DMS53 treated with DMSO at 0.1 percent for 48 hours (cell line): ENCODE measurements at regions not wholly inside any gene's neighbourhood (a gene's known extent, or its start where the extent isn't known, plus 50 kb on each side); places are given as distances from the start of the nearest gene placed in this dataset.
"Not testable (repeated sequence)": the region's sequence is repeated elsewhere in the genome, so short reads cannot be mapped to it uniquely, and the experiment has no call there.

Source experiments
- DNase-seq: peaks from one replicate; lab custom pipeline; 2025; ENCODE audit not compliant: unreplicated experiment; lab: John Stamatoyannopoulos, UW

DNA sequence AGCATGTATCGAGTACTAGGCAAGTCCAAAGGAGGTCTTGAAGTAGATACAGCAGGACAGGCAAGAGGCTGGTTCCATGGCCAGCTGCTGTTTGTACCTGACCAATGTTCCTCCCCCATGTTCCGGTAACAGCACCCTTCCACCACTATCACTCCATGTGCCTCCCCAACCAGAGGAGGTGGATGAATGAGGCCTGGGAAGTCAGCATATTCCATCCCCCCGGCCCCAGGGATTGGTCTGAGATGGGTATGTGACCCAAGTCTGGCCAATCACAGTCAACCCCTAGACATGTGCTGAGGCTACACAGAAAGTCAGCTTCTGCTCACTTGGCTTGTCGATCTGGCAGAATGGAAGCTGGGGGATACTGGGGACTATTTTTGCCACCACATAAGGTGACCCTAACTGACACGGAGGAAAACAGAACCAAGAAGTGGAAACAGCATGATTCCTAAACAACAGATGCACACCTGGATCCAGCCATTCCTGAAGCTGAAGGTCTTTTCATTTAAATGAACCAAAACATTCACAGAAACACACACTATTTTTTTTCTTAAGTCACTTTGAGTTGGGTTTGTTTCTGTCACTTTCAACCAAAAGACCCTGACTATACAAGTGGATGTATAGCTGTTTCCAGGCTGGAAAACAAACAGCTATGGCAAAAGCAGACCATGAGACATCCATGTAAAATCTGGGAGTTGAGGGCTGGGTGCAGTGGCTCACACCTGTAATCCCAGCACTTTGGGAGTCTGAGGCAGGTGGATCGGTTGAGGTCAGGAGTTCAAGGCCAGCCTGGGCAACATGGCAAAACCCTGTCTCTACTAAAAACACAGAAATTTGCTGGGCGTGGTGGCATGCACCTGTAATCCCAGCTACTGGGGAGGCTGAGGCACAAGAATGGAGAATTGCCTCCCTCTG, 70.4 kb upstream of the PTPN1 start:
- no peak for DNase-seq

DNA sequence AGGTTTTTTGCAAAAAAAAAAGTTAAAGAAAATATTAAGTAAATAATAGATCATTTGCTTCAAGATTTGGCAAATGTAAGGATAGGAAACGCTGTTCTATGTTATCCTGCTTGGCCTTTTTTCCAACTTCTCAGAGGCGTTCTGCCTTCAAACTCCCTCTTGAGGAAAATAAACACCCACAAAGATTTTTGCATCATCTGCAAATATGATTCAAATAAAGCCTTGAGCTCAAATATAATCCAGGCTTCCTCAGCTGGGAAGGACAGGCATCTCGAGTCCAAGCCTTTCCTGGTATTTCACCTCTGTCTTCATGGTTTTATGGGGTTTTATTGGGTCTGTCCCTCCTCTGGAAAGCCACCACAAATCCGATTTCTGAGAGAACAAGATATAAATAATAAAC, 67.7 kb upstream of the PTPN1 start:
- DNase-seq, result no peak

DNA sequence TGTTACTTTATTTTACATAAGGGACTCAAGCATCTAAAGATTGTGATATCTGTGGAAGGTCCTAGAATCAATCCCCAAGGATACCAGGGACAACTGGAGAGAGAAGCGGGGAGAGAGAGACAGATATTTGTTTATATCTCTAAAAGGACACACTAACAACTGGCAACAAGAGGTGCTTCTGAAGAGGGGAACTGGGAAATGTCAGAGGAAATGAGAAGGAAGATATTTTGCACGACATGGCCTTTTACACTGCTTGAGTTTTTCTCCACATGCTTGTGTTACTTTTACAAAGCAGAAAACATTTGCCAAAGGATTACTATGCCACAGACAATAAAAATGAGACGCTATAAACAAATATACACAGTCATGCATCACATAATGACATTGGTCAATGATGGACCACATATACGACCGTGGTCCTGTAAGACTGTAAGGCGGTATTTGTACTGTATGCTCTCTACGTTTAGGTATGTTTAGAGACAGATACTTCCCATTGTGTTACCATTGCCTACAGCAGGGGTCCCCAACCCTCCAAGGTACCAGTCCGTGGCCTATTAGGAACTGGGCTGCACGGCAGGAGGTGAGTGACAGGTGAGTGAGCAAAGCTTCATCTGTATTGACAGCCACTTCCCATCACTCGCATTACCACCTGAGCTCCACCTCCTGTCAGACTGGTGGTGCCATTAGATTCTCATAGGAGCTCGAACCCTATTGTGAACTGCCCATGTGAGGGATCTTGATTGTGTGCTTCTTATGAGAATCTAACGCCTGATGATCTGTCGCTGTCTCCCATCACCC, 64.6 kb upstream of the PTPN1 start:
- peak; percentile 80 for DNase-seq

DNA sequence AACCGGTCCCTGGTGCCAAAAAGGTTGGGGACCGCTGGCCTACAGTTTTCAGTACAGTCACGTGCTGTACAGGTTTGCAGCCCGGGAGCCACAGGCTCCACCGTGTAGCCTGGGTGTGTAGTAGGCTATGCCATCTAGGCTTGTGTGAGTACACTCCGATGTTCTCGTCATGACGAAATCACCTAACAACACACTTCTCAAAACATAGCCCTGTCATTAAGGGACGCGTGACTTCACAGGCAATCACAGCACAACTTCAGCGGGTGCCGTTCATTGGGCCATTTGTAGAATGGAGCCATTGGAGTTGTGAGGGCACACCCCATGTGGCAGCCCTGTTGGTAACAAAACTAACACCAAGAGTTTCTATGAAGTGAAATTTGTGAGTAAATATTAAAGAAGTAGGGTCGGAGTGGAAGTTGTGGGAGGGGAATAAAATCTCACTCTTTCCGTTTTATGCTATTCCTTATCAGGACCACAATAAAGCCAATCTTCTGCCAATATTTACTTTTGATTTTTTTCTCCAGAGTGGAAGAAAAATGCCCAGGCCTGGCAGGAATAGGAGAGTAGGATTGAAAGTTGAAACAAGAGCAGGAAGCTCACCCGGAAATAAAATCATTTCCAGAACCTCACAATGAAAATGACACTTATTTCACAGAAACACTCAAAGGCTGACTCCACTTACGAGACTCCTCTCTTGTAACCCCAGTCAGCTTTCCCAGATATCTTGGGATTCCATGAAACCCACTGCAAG, 63.7 kb upstream of the PTPN1 start:
- no peak for DNase-seq

DNA sequence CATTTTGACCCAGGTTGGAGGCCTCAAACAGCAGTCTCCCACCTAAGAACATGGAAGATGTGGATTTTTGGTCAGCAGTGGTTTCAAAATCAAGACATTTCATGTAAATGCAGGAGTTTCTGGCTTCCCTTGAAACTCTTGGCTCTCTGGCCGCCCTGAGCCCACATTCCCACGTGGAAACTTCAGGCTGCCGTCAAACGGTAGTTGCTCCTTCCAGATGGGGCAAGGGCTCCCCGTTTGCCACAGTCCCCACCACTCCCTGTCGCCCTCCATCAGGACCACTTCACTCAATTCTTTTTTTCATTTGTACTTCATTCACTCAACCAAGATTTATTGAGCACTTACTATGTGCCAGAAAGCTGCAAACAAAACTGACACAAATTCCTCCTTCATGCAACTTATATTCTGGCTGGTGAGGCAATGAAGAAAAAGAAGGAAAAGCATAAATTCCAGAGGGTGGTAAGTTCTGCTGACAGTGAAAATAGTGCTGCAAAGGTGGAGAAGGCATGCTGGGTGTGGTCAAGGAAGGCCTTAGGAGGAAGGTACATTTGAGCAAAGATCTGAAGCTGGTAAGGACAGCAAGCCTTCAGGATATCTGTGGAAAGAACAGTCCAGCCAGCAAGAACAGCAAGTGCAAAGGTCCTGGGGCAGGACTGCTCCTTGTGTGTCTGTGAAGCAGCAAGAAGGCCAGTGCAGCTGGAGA, 62.9 kb upstream of the PTPN1 start:
- DNase-seq, result no peak

DNA sequence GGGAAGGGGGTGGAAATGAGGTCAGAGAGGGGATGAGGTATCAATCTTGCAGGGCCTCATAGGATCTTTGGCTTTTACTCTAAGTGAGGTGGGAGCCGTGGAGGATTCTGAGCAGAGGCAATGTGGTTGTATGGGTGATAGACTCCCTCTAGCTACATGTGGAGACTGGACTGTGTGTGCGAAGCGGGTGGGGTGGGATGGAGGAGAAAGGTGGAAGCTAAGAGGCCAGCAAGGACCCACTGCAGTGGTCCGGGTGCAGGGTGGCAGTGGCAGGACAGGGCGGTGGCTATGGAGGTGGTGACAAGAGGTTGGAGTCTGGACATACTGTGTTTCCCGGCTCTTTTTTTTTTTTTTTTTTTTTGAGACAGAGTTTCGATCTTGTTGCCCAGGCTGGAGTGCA, 62.4 kb upstream of the PTPN1 start:
- no peak for DNase-seq

DNA sequence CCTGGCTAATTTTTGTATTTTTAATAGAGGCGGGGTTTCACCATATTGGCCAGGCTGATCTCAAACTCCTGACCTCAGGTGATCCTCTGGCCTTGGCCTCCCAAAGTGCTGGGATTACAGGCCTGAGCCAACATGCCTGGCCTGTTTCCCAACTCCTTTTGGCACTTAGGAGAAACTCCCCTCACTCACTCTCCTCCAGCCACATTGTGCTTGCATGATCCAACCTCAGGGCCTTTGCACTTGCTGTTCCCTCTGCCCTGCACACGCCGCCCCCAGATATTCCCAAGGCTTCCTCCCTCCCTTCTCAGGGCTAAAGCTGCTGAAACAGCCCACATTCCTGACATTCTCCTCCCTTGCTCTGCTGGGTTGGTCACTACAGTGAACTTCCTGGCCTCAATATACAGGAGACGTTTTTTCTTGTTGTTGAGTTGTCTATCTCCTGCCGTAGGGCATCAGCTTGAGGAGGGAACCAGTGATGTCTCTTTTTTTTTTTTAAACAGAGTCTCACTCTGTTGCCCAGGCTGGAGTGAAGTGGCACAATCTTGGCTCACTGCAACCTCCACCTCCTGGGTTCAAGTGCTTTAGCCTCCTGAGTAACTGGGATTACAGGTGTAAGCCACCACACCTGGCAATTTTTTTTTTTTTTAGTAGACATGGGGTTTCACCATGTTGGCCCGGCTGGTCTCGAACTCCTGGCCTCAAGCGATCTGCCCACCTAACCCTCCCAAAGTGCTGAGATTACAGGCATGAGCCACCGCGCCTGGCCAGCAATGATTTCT, 61.4 kb upstream of the PTPN1 start:
- not testable (repeated sequence) for DNase-seq

DNA sequence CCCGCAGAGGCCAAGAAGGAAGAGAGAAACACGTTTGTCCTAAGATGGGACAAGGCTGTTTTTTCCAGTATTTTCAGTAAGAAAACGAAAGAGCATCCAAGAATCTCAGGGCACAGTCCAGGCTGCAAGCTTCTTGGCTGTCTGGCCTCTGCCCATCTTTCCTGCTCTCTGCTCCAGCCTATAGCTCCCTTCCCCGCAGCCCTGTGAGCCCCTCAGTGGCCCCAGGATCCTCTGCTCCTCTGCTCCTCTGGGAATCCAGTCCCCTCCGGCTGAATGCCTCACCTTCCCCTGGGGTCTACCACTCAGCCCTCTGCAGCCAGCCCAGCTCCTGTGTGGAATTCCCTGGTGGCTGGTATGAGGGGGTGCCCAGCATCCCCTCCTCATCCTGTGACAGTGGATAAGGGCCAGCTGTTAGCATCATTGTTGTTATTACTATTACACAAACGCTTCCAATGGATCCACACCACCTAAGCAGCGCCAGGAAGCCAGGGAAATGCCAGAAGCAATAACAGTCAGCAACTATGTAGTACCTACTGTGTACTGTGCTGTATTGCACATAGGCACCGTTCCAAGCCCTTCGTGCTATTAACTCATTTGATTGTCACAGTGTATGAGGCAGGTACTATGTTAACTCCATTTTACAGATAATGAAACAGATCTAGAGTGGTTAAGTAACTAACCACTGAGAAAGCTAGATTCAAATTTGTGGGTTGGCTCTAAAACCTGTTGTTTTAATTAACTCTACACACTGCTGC, 60.3 kb upstream of the PTPN1 start:
- no peak for DNase-seq

DNA sequence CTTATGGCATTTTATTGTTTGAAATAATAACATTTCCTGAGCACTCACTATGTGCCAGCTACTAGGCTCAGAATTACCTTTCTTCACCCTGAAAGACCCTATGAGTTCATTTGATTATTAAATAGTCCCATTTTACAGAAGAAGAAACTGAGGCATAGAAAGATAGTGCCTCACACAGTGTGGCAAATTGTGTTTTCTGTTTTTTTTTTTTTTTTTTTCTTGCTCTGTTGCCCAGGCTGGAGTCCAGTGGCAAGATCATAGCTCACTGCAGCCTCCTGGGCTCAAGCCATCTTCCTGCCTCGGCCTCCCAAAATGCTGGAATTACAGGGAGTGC, 59.7 kb upstream of the PTPN1 start:
- no peak for DNase-seq

DNA sequence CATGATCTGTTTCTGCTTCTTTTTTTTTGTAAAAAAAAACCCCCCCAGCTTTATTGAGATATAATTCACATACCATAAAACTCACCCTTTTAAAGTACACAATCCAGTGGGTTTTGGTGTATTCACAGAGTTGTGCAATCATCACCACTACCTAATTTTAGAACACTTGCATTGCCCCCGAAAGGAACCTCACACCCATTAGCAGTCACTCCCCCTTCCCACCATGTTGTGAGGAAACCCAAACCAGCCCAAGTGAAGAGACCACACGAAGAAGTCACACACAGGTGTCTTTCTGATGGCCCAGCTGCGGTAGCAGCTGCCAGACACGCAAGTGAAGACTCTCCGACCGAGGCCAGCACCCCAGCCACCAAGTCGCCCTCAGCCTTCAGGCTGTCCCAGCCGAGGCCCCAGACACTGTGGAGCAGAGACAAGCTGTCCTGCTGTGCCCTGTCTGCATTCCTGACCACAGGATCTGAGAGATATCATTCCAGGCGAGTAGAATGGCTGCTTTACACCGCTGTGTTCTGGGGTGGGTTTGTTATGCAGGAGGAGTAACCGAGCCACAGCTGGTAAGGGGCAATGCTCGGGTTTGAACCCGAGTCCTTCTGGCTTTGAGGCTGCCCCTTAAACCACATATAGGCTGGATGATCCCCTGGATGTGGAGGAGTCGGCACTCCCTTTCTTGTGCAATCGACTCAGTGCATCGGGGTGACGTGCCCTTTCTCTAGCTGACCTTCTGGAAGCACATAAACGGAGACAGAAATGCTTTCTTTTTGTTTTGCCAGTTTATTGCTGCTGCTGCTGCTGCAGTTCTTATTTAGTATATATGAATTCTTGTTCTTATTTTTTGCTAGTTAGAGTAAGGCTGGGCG, 59.1 kb upstream of the PTPN1 start:
- no peak for DNase-seq

DNA sequence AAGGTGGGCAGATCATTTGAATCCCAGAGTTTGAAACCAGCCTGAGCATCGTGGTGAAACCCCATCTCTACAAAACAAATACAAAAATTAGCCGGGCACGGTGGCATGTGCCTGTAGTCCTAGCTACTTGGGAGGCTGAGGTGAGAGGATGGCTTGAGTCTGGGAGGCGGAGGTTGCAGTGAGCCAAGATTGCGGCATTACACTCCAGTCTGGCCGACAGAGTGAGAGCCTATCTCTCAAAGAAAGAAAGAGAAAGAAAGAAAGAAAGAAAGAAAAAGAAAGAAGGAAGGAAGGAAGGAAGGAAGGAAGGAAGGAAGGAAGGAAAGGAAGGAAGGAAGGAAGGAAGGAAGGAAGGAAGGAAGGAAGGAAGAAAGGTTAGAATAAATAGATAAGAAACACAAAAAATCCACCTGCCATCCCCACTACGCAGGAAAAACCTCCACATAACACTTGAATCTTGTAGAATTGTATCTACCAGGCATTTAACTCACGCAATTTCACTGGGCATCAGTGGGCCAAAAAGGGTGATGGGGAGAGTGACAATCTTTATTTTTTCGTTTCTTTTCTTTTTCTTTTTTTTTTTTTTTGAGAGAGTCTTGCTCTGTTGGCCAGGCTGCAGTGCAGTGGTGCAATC, 58.3 kb upstream of the PTPN1 start:
- not testable (repeated sequence) for DNase-seq

DNA sequence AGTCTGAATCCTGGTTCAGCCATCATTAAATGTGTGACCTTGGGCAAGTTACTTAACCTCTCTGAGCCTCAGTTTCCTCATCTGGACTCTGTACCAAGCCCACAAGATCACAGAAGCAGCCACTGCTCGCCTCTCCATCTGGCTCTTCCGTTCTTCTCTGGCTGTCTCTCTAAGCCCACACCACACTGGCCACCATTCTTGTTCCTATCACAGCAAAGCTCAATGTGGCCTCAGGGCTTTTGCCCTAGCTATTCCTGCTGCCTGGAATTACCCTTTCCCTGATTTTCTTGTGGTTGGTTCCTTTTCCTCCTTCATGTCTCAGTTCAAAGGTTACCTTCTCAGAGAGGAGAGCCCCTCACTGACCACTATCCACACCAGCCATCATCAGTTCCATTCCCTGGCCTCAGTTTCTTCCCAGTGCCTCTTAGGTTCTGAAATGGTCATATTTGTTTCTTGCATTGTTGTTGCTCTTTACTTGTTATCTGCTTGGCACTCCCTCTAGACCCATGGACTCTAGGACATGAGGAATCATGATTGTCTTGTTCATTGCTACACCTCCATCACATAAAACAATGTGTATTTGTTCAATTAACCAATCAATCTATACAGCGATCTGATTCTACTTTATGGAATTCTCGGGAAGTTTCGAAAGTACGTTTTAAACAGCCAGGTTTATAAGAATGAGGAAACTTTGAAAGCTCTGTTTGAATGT, 56.5 kb upstream of the PTPN1 start:
- no peak for DNase-seq

DNA sequence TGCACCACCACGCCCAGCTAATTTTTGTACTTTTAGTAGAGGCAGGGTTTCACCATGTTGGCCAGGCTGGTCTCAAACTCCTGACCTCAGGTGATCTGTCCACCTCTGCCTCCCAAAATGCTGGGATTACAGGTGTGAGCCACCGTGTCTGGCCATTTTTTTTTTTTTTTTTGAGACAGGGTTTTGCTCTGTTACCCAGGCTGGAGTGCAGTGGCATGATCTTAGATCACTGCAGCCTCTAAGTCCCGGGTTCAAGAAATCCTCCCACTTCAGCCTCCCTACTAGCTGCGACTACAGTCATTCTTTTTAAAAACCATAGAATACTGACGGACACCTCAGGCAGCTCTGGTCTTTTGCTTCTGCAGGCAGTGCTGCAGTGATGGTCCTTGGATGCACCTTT, 54.9 kb upstream of the PTPN1 start:
- not testable (repeated sequence) for DNase-seq

DNA sequence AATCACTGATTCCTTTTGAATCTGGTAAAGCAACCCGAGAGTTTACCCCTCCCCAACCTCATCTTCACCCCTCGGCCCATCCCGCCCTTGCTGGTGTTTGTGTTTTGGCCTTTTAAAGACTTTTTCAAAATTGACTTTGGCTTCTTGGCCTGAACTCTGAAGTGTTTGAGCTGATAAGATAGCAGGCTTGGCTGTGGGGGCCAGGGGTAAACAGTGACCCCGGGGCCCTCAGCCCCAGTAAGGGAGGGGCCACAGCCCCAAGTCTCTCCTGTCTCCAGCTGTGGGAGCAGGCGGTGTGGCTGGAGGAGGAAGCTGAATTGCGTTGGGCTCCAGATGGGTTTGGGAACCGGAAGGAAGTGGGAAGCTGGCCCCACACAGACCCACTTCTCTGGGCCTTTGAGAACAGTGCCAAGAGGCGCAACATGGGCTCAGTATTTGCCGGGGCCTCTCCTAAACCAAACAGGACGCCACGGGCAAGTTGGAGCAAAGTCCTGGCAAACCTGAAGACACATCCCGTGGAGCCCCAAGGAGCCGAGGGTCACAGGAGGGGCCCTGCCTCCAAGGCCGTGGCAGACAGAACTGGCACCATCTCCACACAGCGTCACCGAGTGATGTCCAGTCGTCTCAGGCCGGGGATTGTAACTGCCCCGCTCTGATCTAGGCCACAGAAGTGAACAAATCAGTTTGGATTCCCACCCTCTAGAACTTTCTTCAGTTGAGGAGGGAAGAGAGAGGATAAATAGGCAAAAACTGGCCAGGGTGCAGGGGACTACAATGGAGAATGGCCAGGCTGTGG, 54.3 kb upstream of the PTPN1 start:
- DNase-seq, result no peak

DNA sequence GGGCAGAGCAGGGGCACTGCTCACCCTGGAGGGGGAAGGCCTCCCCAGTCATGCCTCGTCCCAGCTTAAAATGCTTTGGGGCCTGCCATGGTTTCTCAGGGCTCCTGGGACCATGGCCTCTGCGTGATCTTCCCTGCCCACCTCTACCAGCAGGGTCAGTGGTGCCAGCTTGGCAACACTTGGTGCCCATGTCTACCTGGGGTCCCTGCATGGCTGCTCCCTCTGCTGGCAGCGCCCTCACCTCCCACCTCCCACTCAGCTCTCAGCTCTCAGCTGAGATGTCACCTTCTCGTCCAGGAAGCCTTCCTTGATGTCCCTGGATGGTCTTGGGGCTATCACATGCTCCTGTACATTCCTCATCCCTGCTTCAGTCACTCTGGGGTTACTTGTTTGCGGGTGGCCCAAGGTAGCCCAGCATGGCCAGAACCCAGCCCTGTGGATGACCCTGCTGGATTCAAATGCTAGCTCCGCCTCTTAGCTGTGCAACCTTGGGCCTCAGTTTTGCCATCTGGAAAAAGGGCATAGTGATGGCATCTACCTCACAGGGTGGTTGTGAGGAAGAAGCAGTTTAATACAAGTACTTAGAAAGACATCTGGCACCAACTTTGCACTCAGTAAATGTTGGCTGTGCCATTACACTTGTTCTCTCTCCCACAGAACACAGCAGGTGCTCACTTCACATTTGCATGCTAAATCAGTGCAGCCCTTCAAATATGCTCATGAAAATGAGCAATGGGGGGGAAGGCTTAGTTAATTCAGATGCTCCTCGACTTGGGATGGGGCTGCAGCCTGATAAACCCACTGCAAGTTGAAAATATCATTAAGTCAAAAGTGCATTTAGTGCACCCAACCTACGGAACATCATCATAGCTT, 53.5 kb upstream of the PTPN1 start:
- DNase-seq, result no peak
